ENCODE measurements at regions not wholly inside any gene's neighbourhood (a gene's known extent, or its start where the extent isn't known, plus 50 kb on each side); places are given as distances from the start of the nearest gene placed in this dataset.

GRCh38 chr4:128549636-128550035 lies 259.9 kb upstream of the JADE1 start:
- Histone ChIP-seq H3K4me2 (ENCODE audit: low read depth, low read length) (no peak overlapping the region), H3K23ac (ENCODE audit: low read depth, low read length) (no peak overlapping the region), H3K4me1 (ENCODE audit: control insufficient read depth, insufficient read depth, low read length) (peaks cover 11% of the 10 kb centered on the region), H4K8ac (ENCODE audit: low read depth in 2 of 2, low read length in 2 of 2) (no peak overlapping the region), H3K36me3 (ENCODE audit: control insufficient read depth, insufficient read depth, low read length) (no peaks in the 10 kb centered on the region), H2BK20ac (ENCODE audit: low read depth, low read length) (no peak overlapping the region), H3K27ac (ENCODE audit: insufficient read depth, low read length) (no peak overlapping the region), H3K9me3 (ENCODE audit: control insufficient read depth, insufficient read depth, low read length) (peaks cover 4% of the 10 kb centered on the region; the same call in 1 of the 2 replicates), H3K9me1 (ENCODE audit: insufficient read depth, low read length) (no peaks in the 10 kb centered on the region), H3K27me3 (ENCODE audit: control insufficient read depth, insufficient read depth, low read length) (no peaks in the 10 kb centered on the region), H2AFZ (replicated peaks; ENCODE audit: low read length, poor library complexity) (no peak overlapping the region), H4K20me1 (ENCODE audit: insufficient read depth, low read length) (no peaks in the 10 kb centered on the region), H3K79me1 (ENCODE audit: low read depth in 1 of 2, low read length in 2 of 2) (no peaks in the 10 kb centered on the region), H2BK5ac (ENCODE audit: low read depth, low read length, poor library complexity, severe bottlenecking) (no peak overlapping the region), H2BK15ac (ENCODE audit: low read depth, low read length) (no peak overlapping the region), H2AK5ac (ENCODE audit: low read depth, low read length) (no peak overlapping the region), H2AK9ac (replicated peaks; ENCODE audit: low read depth, low read length, poor library complexity) (no peak overlapping the region), H3K18ac (ENCODE audit: low read depth, low read length) (no peak overlapping the region), H3K4me3 (ENCODE audit: insufficient read depth, low read depth, low read length) (no peak overlapping the region), H3K56ac (ENCODE audit: extremely low read depth, insufficient read depth, low read length) (no peak overlapping the region), H2BK120ac (ENCODE audit: low read depth, low read length) (no peak overlapping the region), H3K14ac (replicated peaks; ENCODE audit: low read depth, low read length) (no peak overlapping the region), H4K91ac (ENCODE audit: insufficient read depth, low read depth, low read length) (no peak overlapping the region), H4K5ac (ENCODE audit: low read depth, low read length) (no peak overlapping the region), H3K9ac (ENCODE audit: low read depth, low read length) (no peak overlapping the region), H3K4ac (ENCODE audit: low read depth, low read length) (no peak overlapping the region)
- TF ChIP-seq RFX5 (IDR thresholded peaks at IDR 0.05; ENCODE audit: low read depth, low read length) (no peak), MAFK (IDR thresholded peaks at IDR 0.05; ENCODE audit: low read depth, low read length) (no peak), CTCF (conservative IDR thresholded peaks at IDR 0.05; ENCODE audit: low read depth, low read length) (no peak), MXI1 (IDR thresholded peaks at IDR 0.05; ENCODE audit: borderline replicate concordance, low read depth, low read length) (no peak), CHD1 (IDR thresholded peaks at IDR 0.05; ENCODE audit: low read depth, low read length) (no peak), BHLHE40 (IDR thresholded peaks at IDR 0.05; ENCODE audit: low read depth, low read length) (no peak), FOS (IDR thresholded peaks at IDR 0.05; ENCODE audit: low read depth, low read length) (no peak), RAD21 (IDR thresholded peaks at IDR 0.05; ENCODE audit: low read length) (no peak), NFE2L2 (IDR thresholded peaks at IDR 0.05; ENCODE audit: low read depth, low read length) (no peak), MAZ (IDR thresholded peaks at IDR 0.05; ENCODE audit: borderline replicate concordance, low read depth, low read length) (no peak), USF2 (IDR thresholded peaks at IDR 0.05; ENCODE audit: low read depth, low read length) (no peak)
- TF ChIP-seq, protein P1, sequence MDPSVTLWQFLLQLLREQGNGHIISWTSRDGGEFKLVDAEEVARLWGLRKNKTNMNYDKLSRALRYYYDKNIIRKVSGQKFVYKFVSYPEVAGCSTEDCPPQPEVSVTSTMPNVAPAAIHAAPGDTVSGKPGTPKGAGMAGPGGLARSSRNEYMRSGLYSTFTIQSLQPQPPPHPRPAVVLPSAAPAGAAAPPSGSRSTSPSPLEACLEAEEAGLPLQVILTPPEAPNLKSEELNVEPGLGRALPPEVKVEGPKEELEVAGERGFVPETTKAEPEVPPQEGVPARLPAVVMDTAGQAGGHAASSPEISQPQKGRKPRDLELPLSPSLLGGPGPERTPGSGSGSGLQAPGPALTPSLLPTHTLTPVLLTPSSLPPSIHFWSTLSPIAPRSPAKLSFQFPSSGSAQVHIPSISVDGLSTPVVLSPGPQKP (IDR thresholded peaks at IDR 0.05; ENCODE audit: borderline replicate concordance, low read depth, low read length): no peak
- BruUV-seq (replicated peaks): no TSS peak
- no peak for ATAC-seq (ENCODE audit: low read depth)
- no CpG with 5 or more reads among the region's 1 CpG for WGBS, 2 experiments (ENCODE audit: extremely low coverage in 2 of 2, insufficient read length in 1 of 2)
- POLR2A ChIA-PET (ENCODE audit: unreplicated experiment): no interaction called here
- intact Hi-C loops (cut with micrococcal nuclease) (loop anchor here (5.0 to 10.0 kb wide), 2 partner anchors 165 to 313 kb away; no protein-coding TSS in a partner anchor), dilution Hi-C loops (cut with HindIII; ENCODE audit: low sequenced_read_pairs, unreplicated experiment) (no loop called here), in situ Hi-C loops (cut with MboI; ENCODE audit: low sequenced_read_pairs) (loop anchor here (25.0 kb wide), 1 partner anchor 362 kb away; no protein-coding TSS in a partner anchor)
- CTCF ChIA-PET: no interaction called here
- DNase-seq: no peak

Data from IMR-90 (cell line).